A549 (cell line): ENCODE measurements at regions not wholly inside any gene's neighbourhood (a gene's known extent, or its start where the extent isn't known, plus 50 kb on each side); places are given as distances from the start of the nearest gene placed in this dataset.

Experiments
- ATAC-seq, 2 experiments: fragments of 200-7000 bp in 1 of 2; fragments of >200 bp in 1 of 2; cut with Nextera tagmentation in 1 of 2; cut with Tn5 transposase in 1 of 2; 3 replicates each; pipeline versions ENCODE4 v1.8.0 to v1.9.1; 2018 to 2020; ENCODE audit warnings: mild to moderate bottlenecking in 1 of 2, moderate library complexity in 1 of 2
- CTCF ChIA-PET: fragments of 300-600 bp; sonication (Branson Sonifier 250); formaldehyde crosslinking; extraction: SDS; loops from one replicate; lab custom pipeline; 2021; ENCODE audit warnings: antibody characterized with exemption, inconsistent platforms; lab: Yijun Ruan, JAX
- POLR2A ChIA-PET: fragments of 350-600 bp; formaldehyde crosslinking; extraction: SDS; loops from one replicate; lab custom pipeline; 2021; ENCODE audit warnings: antibody characterized with exemption, inconsistent platforms; lab: Yijun Ruan, JAX
- DNase-seq, 2 experiments: peaks; one replicate each; pipeline versions ENCODE4 v3.0.0 to v3.0.0-alpha.2; 2011 to 2016; ENCODE audit warnings: low read depth in 1 of 2, low spot score in 1 of 2
- FAIRE-seq: peaks from 2 replicates; lab custom pipeline; 2011; peaks lifted over from hg19 to GRCh38; lab: Jason Lieb, UNC
- H3K27ac ChIP-seq, 2 experiments: fragments of >200 bp; sonication (Bioruptor Twin); formaldehyde crosslinking; 3 replicates each; pipeline ENCODE4 v1.5.1; 2016 to 2017
- H3K4me1 ChIP-seq: fragments of >200 bp; sonication (Bioruptor Twin); formaldehyde crosslinking; 3 replicates; pipeline ENCODE4 v1.6.1; 2016
- H3K4me2 ChIP-seq: fragments of >200 bp; sonication (Bioruptor Twin); formaldehyde crosslinking; 3 replicates; pipeline ENCODE4 v1.6.1; 2016
- H3K4me3 ChIP-seq: fragments of >200 bp; sonication (Bioruptor Twin); formaldehyde crosslinking; 3 replicates; pipeline ENCODE4 v1.5.1; 2016
- H3K9me3 ChIP-seq: fragments of >200 bp; sonication (Bioruptor Twin); formaldehyde crosslinking; 3 replicates; pipeline ENCODE4 v1.6.1; 2016
- CBX2 ChIP-seq: fragments of 200-600 bp; sonication (generic); IDR thresholded peaks from 2 replicates; pipeline ENCODE4 v1.6.1; 2016; ENCODE audit warnings: low read depth, mild to moderate bottlenecking, borderline replicate concordance
- CBX8 ChIP-seq: fragments of 200-600 bp; sonication (generic); IDR thresholded peaks from 2 replicates; pipeline ENCODE4 v1.6.1; 2016
- E2F6 ChIP-seq: IDR thresholded peaks from 2 replicates; pipeline ENCODE4 v1.6.1; 2012; ENCODE audit warnings: low read depth, borderline replicate concordance
- FOXS1 ChIP-seq: fragments of 250-450 bp; sonication (Bioruptor Pico); IDR thresholded peaks from 2 replicates; pipeline ENCODE4 v1.5.0; 2020; ENCODE audit warnings: mild to moderate bottlenecking, moderate library complexity
- HEYL ChIP-seq: fragments of 250-450 bp; sonication (Bioruptor Pico); IDR thresholded peaks from 2 replicates; pipeline ENCODE4 v1.8.0; 2021; ENCODE audit warnings: mild to moderate bottlenecking, moderate library complexity
- HOXA7 ChIP-seq: fragments of 250-450 bp; sonication (Bioruptor Pico); IDR thresholded peaks from 2 replicates; pipeline ENCODE4 v1.5.0; 2020; ENCODE audit warnings: mild to moderate bottlenecking, moderate library complexity
- JUN ChIP-seq, 2 experiments: fragments of >200 bp; sonication (Bioruptor Twin); formaldehyde crosslinking; IDR thresholded peaks; 2 replicates in 1 of 2; 3 replicates in 1 of 2; pipeline ENCODE4 v1.6.1; 2016 to 2017
- MAFK ChIP-seq: fragments of 450-650 bp; IDR thresholded peaks from 2 replicates; pipeline ENCODE4 v1.6.1; 2014; ENCODE audit not compliant: partially characterized antibody
- MYC ChIP-seq: IDR thresholded peaks from 2 replicates; pipeline ENCODE4 v1.6.1; 2012; ENCODE audit warnings: mild to moderate bottlenecking, inconsistent platforms, low read length, improper control_type of control experiment, borderline replicate concordance
- NPAS2 ChIP-seq: fragments of 250-450 bp; sonication (Bioruptor Pico); IDR thresholded peaks from 2 replicates; pipeline ENCODE4 v1.8.0; 2022; ENCODE audit warnings: mild to moderate bottlenecking, moderate library complexity, borderline replicate concordance
- NR3C1 ChIP-seq: fragments of >200 bp; sonication (Bioruptor Twin); formaldehyde crosslinking; IDR thresholded peaks from 3 replicates; pipeline ENCODE4 v1.6.1; 2017
- POLR2A ChIP-seq: IDR thresholded peaks from 2 replicates; pipeline ENCODE4 v1.6.1; 2012; ENCODE audit warnings: mild to moderate bottlenecking, low read length
- RCOR1 ChIP-seq: fragments of 150-350 bp; IDR thresholded peaks from 2 replicates; pipeline ENCODE4 v1.6.1; 2014; ENCODE audit warnings: antibody characterized with exemption, low read length, low read depth
- RNF2 ChIP-seq: fragments of 200-600 bp; sonication (generic); IDR thresholded peaks from 2 replicates; pipeline ENCODE4 v1.6.1; 2016; ENCODE audit warnings: low read depth, mild to moderate bottlenecking, antibody characterized with exemption, moderate library complexity, borderline replicate concordance
- SMC3 ChIP-seq: fragments of >200 bp; sonication (Bioruptor Twin); formaldehyde crosslinking; IDR thresholded peaks from 3 replicates; pipeline ENCODE4 v1.6.1; 2018; ENCODE audit warnings: inconsistent platforms
- TP53 ChIP-seq: fragments of 250-450 bp; sonication (Bioruptor Pico); IDR thresholded peaks from 2 replicates; pipeline ENCODE4 v1.5.0; 2021; ENCODE audit warnings: mild to moderate bottlenecking, moderate library complexity
- ZNF302 ChIP-seq: fragments of 250-450 bp; sonication (Bioruptor Pico); IDR thresholded peaks from 2 replicates; pipeline ENCODE4 v1.9.0; 2021; ENCODE audit warnings: inconsistent platforms, mild to moderate bottlenecking, moderate library complexity
- ZSCAN20 ChIP-seq: fragments of 250-450 bp; sonication (Bioruptor Pico); IDR thresholded peaks from 2 replicates; pipeline ENCODE4 v1.8.0; 2022; ENCODE audit warnings: mild to moderate bottlenecking, moderate library complexity
- WGBS: methylation state at CpG from one replicate; pipeline ENCODE4 v1.1.6; 2017; ENCODE audit errors: missing lambda C conversion rate; 5-methylcytosine and 5-hydroxymethylcytosine counted together
- TF ChIP-seq, protein P1 (sequence below): fragments of >200 bp; sonication (Bioruptor Twin); formaldehyde crosslinking; IDR thresholded peaks from 3 replicates; pipeline ENCODE4 v1.5.1; 2016
- TF ChIP-seq, protein P2 (sequence below): fragments of 450-650 bp; IDR thresholded peaks from 2 replicates; pipeline ENCODE4 v1.6.1; 2014; ENCODE audit warnings: antibody characterized with exemption

DNA sequence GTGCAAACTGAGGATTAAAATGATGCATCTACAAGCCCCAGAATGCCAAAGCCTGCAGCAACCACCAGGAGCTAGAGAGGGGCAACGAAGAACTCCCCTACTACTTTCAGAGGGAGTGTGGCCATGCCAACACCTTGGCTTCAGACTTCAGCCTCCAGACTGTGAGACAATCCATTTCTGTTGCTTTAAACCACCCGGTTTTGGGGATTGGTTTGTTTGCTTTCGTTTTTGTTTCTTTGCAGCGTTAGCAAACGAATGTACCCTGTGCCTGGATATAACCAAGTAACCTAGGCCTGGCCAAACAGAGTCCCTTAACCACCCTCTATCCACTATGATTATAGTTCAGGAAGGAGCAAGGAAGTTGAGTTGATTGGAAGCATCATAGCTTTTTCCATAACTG, 171.2 kb upstream of the NCK2 start:
- ChIA-PET CTCF (interaction anchor here (0.8 kb wide), 1 partner anchor 27 kb away, joined by 3 read pairs; no protein-coding TSS in a partner anchor), POLR2A (no interaction called here)
- whole genome bisulfite sequencing: 31% methylated on average over 5 of the region's 5 CpGs
- no peak overlapping the region for H3K27ac ChIP-seq
- peaks cover 5% of the 10 kb centered on the region; the same call in 1 of the 3 replicates for H3K4me1 ChIP-seq
- no peaks in the 10 kb centered on the region for H3K9me3 ChIP-seq
- FAIRE-seq (no peak), ATAC-seq (no peak), DNase-seq (no peak)
- no peak overlapping the region for H3K4me2 ChIP-seq
- H3K4me3 ChIP-seq: no peak overlapping the region
- TF ChIP-seq ZSCAN20 (CRISPR knock-in tag) (no peak), NPAS2 (CRISPR knock-in tag) (no peak), MAFK (no peak), TP53 (CRISPR knock-in tag) (no peak), ZNF302 (CRISPR knock-in tag) (no peak), E2F6 (no peak), RNF2 (no peak), MYC (no peak), HOXA7 (CRISPR knock-in tag) (no peak), SMC3 (no peak), JUN (IDR thresholded peaks at IDR 0.05) (no peak), CBX8 (no peak), CBX2 (no peak), POLR2A (no peak)
- TF ChIP-seq, protein P1, sequence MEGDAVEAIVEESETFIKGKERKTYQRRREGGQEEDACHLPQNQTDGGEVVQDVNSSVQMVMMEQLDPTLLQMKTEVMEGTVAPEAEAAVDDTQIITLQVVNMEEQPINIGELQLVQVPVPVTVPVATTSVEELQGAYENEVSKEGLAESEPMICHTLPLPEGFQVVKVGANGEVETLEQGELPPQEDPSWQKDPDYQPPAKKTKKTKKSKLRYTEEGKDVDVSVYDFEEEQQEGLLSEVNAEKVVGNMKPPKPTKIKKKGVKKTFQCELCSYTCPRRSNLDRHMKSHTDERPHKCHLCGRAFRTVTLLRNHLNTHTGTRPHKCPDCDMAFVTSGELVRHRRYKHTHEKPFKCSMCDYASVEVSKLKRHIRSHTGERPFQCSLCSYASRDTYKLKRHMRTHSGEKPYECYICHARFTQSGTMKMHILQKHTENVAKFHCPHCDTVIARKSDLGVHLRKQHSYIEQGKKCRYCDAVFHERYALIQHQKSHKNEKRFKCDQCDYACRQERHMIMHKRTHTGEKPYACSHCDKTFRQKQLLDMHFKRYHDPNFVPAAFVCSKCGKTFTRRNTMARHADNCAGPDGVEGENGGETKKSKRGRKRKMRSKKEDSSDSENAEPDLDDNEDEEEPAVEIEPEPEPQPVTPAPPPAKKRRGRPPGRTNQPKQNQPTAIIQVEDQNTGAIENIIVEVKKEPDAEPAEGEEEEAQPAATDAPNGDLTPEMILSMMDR: no peak

GRCh38 chr2:105571445-105571987, 172.7 kb upstream of the FHL2 start:
- no peak for ATAC-seq
- POLR2A ChIA-PET: no interaction called here

GRCh38 chr2:105570757-105571156, 171.9 kb upstream of the FHL2 start:
- Histone ChIP-seq H3K4me2 (no peak overlapping the region), H3K4me3 (no peak overlapping the region), H3K9me3 (no peaks in the 10 kb centered on the region), H3K27ac (no peak overlapping the region), H3K4me1 (peaks cover under 1% of the 10 kb centered on the region; the same call in 1 of the 3 replicates)
- 73% methylated on average over 4 of the region's 4 CpGs for WGBS
- POLR2A ChIA-PET: no interaction called here
- CTCF ChIA-PET: no interaction called here
- FAIRE-seq (no peak), ATAC-seq (peak in 1 of 2 experiments; percentile 46; a peak in 1 of 6 replicates), DNase-seq (no peak)
- TF ChIP-seq RCOR1 (no peak), NR3C1 (no peak)

More at GRCh38 chr2:105571445-105571987, 172.7 kb upstream of the FHL2 start:
- FAIRE-seq: no peak
- Histone ChIP-seq H3K27ac (no peak overlapping the region), H3K4me3 (no peak overlapping the region), H3K4me1 (peaks cover 5% of the 10 kb centered on the region; the same call in 1 of the 3 replicates), H3K4me2 (no peak overlapping the region), H3K9me3 (no peaks in the 10 kb centered on the region)
- CTCF ChIA-PET: no interaction called here
- WGBS: 41% methylated on average over 7 of the region's 9 CpGs
- no peak for DNase-seq
- no peak for TF ChIP-seq JUN (IDR thresholded peaks at IDR 0.05)
- TF ChIP-seq FOXS1 (CRISPR knock-in tag): no peak
- no peak for TF ChIP-seq HEYL
- TF ChIP-seq, protein P2, sequence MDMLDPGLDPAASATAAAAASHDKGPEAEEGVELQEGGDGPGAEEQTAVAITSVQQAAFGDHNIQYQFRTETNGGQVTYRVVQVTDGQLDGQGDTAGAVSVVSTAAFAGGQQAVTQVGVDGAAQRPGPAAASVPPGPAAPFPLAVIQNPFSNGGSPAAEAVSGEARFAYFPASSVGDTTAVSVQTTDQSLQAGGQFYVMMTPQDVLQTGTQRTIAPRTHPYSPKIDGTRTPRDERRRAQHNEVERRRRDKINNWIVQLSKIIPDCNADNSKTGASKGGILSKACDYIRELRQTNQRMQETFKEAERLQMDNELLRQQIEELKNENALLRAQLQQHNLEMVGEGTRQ: no peak
